WTC11 (cell line): ENCODE measurements at regions not wholly inside any gene's neighbourhood (a gene's known extent, or its start where the extent isn't known, plus 50 kb on each side); places are given as distances from the start of the nearest gene placed in this dataset.

Experiments used
- FOXJ3 ChIP-seq: sonication (generic); formaldehyde crosslinking; IDR thresholded peaks from 2 replicates; pipeline ENCODE4 v1.9.0; 2021; ENCODE audit warnings: missing genetic modification reagents, mild to moderate bottlenecking, borderline replicate concordance
- NFYB ChIP-seq: sonication (generic); formaldehyde crosslinking; conservative IDR thresholded peaks from 2 replicates; pipeline ENCODE4 v1.8.0; 2022; ENCODE audit warnings: low read depth, missing genetic modification reagents
- NR2C2 ChIP-seq: sonication (generic); formaldehyde crosslinking; IDR thresholded peaks from 2 replicates; pipeline ENCODE4 v1.8.0; 2022; ENCODE audit warnings: mild to moderate bottlenecking, missing genetic modification reagents
- SP1 ChIP-seq: sonication (generic); formaldehyde crosslinking; conservative IDR thresholded peaks from 2 replicates; pipeline ENCODE4 v1.8.1; 2022; ENCODE audit warnings: missing genetic modification reagents
- TEAD4 ChIP-seq: sonication (generic); formaldehyde crosslinking; IDR thresholded peaks from 2 replicates; pipeline ENCODE4 v1.8.0; 2022; ENCODE audit warnings: mild to moderate bottlenecking, missing genetic modification reagents
- ZNF232 ChIP-seq: sonication (generic); formaldehyde crosslinking; IDR thresholded peaks from 2 replicates; pipeline ENCODE4 v1.8.0; 2022; ENCODE audit warnings: mild to moderate bottlenecking, missing genetic modification reagents
- TF ChIP-seq, protein P1 (sequence below): fragments of 250-450 bp; sonication (Bioruptor Pico); IDR thresholded peaks from 2 replicates; pipeline ENCODE4 v1.9.0; 2021; ENCODE audit warnings: mild to moderate bottlenecking
- TF ChIP-seq, protein P2 (sequence below): fragments of 200-600 bp; IDR thresholded peaks from 2 replicates; pipeline ENCODE4 v1.8.0; 2022; ENCODE audit warnings: antibody characterized with exemption
- TF ChIP-seq, protein P3 (sequence below): sonication (generic); formaldehyde crosslinking; IDR thresholded peaks from 2 replicates; pipeline ENCODE4 v1.8.0; 2023; ENCODE audit warnings: missing genetic modification reagents, mild to moderate bottlenecking, borderline replicate concordance
- TF ChIP-seq, protein P4 (sequence below): sonication (generic); formaldehyde crosslinking; conservative IDR thresholded peaks from 2 replicates; pipeline ENCODE4 v1.8.1; 2023; ENCODE audit warnings: mild to moderate bottlenecking, low read depth, missing genetic modification reagents, moderate library complexity

DNA sequence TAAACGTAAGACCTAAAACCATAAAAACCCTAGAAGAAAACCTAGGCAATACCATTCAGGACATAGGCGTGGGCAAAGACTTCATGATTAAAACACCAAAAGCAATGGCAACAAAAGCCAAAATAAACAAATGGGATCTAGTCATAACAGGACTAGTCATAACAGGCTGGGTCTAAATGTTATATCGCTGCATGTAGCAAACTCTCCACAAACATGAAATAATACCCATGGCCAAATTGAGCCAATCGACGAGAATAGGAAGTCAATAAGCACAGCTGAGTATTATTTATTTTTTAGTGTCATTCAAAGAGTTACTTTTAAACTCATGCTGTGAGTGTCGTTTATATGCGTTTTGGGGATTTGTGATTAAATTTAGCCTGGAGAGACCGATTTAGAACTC lies 225.1 kb downstream of the TFEC start:
- no peak for TF ChIP-seq SP1 (CRISPR knock-in tag)
- TF ChIP-seq FOXJ3: no peak
- TF ChIP-seq NR2C2 (CRISPR knock-in tag): no peak
- TF ChIP-seq, protein P1, sequence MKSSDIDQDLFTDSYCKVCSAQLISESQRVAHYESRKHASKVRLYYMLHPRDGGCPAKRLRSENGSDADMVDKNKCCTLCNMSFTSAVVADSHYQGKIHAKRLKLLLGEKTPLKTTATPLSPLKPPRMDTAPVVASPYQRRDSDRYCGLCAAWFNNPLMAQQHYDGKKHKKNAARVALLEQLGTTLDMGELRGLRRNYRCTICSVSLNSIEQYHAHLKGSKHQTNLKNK (CRISPR knock-in tag): no peak
- TF ChIP-seq, protein P2, sequence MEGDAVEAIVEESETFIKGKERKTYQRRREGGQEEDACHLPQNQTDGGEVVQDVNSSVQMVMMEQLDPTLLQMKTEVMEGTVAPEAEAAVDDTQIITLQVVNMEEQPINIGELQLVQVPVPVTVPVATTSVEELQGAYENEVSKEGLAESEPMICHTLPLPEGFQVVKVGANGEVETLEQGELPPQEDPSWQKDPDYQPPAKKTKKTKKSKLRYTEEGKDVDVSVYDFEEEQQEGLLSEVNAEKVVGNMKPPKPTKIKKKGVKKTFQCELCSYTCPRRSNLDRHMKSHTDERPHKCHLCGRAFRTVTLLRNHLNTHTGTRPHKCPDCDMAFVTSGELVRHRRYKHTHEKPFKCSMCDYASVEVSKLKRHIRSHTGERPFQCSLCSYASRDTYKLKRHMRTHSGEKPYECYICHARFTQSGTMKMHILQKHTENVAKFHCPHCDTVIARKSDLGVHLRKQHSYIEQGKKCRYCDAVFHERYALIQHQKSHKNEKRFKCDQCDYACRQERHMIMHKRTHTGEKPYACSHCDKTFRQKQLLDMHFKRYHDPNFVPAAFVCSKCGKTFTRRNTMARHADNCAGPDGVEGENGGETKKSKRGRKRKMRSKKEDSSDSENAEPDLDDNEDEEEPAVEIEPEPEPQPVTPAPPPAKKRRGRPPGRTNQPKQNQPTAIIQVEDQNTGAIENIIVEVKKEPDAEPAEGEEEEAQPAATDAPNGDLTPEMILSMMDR: no peak
- no peak for TF ChIP-seq ZNF232
- TF ChIP-seq NFYB: no peak
- TF ChIP-seq, protein P3, sequence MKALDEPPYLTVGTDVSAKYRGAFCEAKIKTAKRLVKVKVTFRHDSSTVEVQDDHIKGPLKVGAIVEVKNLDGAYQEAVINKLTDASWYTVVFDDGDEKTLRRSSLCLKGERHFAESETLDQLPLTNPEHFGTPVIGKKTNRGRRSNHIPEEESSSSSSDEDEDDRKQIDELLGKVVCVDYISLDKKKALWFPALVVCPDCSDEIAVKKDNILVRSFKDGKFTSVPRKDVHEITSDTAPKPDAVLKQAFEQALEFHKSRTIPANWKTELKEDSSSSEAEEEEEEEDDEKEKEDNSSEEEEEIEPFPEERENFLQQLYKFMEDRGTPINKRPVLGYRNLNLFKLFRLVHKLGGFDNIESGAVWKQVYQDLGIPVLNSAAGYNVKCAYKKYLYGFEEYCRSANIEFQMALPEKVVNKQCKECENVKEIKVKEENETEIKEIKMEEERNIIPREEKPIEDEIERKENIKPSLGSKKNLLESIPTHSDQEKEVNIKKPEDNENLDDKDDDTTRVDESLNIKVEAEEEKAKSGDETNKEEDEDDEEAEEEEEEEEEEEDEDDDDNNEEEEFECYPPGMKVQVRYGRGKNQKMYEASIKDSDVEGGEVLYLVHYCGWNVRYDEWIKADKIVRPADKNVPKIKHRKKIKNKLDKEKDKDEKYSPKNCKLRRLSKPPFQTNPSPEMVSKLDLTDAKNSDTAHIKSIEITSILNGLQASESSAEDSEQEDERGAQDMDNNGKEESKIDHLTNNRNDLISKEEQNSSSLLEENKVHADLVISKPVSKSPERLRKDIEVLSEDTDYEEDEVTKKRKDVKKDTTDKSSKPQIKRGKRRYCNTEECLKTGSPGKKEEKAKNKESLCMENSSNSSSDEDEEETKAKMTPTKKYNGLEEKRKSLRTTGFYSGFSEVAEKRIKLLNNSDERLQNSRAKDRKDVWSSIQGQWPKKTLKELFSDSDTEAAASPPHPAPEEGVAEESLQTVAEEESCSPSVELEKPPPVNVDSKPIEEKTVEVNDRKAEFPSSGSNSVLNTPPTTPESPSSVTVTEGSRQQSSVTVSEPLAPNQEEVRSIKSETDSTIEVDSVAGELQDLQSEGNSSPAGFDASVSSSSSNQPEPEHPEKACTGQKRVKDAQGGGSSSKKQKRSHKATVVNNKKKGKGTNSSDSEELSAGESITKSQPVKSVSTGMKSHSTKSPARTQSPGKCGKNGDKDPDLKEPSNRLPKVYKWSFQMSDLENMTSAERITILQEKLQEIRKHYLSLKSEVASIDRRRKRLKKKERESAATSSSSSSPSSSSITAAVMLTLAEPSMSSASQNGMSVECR (CRISPR knock-in tag): no peak
- TF ChIP-seq, protein P4, sequence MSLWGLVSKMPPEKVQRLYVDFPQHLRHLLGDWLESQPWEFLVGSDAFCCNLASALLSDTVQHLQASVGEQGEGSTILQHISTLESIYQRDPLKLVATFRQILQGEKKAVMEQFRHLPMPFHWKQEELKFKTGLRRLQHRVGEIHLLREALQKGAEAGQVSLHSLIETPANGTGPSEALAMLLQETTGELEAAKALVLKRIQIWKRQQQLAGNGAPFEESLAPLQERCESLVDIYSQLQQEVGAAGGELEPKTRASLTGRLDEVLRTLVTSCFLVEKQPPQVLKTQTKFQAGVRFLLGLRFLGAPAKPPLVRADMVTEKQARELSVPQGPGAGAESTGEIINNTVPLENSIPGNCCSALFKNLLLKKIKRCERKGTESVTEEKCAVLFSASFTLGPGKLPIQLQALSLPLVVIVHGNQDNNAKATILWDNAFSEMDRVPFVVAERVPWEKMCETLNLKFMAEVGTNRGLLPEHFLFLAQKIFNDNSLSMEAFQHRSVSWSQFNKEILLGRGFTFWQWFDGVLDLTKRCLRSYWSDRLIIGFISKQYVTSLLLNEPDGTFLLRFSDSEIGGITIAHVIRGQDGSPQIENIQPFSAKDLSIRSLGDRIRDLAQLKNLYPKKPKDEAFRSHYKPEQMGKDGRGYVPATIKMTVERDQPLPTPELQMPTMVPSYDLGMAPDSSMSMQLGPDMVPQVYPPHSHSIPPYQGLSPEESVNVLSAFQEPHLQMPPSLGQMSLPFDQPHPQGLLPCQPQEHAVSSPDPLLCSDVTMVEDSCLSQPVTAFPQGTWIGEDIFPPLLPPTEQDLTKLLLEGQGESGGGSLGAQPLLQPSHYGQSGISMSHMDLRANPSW: no peak
- TF ChIP-seq TEAD4: no peak
